Loucy (cell line): ENCODE measurements at regions not wholly inside any gene's neighbourhood (a gene's known extent, or its start where the extent isn't known, plus 50 kb on each side); places are given as distances from the start of the nearest gene placed in this dataset.

Source experiments
- H2AFZ ChIP-seq: fragments of 200-600 bp; sonication (generic); 2 replicates; pipeline ENCODE4 v1.6.0; 2016; ENCODE audit warnings: antibody characterized with exemption, mild to moderate bottlenecking, low read length, moderate library complexity
- H3F3A ChIP-seq: fragments of 200-600 bp; 2 replicates; pipeline ENCODE4 v1.6.0; 2016; ENCODE audit warnings: antibody characterized with exemption, low read depth, mild to moderate bottlenecking
- H3K27me3 ChIP-seq: fragments of 200-600 bp; sonication (generic); 2 replicates; pipeline ENCODE4 v1.6.1; 2014; ENCODE audit warnings: low read length, mild to moderate bottlenecking; ENCODE audit not compliant: insufficient read depth, poor library complexity, severe bottlenecking
- H3K36me3 ChIP-seq: fragments of 200-600 bp; sonication (generic); 2 replicates; pipeline ENCODE4 v1.6.1; 2016; ENCODE audit warnings: low read length; ENCODE audit not compliant: insufficient read depth
- H3K4me1 ChIP-seq: fragments of 200-600 bp; sonication (generic); 2 replicates; pipeline ENCODE4 v1.5.1; 2014; ENCODE audit warnings: low read length, mild to moderate bottlenecking; ENCODE audit not compliant: insufficient read depth, poor library complexity, severe bottlenecking
- H3K4me2 ChIP-seq: fragments of 200-600 bp; sonication (generic); 2 replicates; pipeline ENCODE4 v1.6.0; 2014; ENCODE audit warnings: antibody characterized with exemption, low read length, low read depth, mild to moderate bottlenecking; ENCODE audit not compliant: poor library complexity, severe bottlenecking
- H3K4me3 ChIP-seq: fragments of 200-600 bp; sonication (generic); 2 replicates; pipeline ENCODE4 v1.5.1; 2014; ENCODE audit warnings: low read length, mild to moderate bottlenecking, mixed read lengths; ENCODE audit not compliant: poor library complexity, severe bottlenecking
- H3K79me2 ChIP-seq: fragments of 200-600 bp; sonication (generic); 2 replicates; pipeline ENCODE4 v1.6.1; 2014; ENCODE audit warnings: low read length; ENCODE audit not compliant: insufficient read depth
- H3K9ac ChIP-seq: fragments of 200-600 bp; sonication (generic); 2 replicates; pipeline ENCODE4 v1.6.0; 2014; ENCODE audit warnings: mild to moderate bottlenecking, low read depth, low read length, moderate library complexity; ENCODE audit not compliant: poor library complexity, severe bottlenecking
- H3K9me2 ChIP-seq: fragments of 200-600 bp; sonication (generic); replicated peaks from 2 replicates; pipeline ENCODE4 v1.6.1; 2016; ENCODE audit warnings: low read depth, low read length, mixed read lengths
- H3K9me3 ChIP-seq: fragments of 200-600 bp; sonication (generic); 2 replicates; pipeline ENCODE4 v1.6.1; 2014; ENCODE audit warnings: mild to moderate bottlenecking, antibody characterized with exemption, low read length, low read depth; ENCODE audit not compliant: insufficient read depth
- H4K20me1 ChIP-seq: fragments of 200-600 bp; sonication (generic); 2 replicates; pipeline ENCODE4 v1.6.0; 2014; ENCODE audit warnings: antibody characterized with exemption, low read length, mild to moderate bottlenecking; ENCODE audit not compliant: insufficient read depth, poor library complexity, severe bottlenecking
- EZH2phosphoT487 ChIP-seq: fragments of 200-600 bp; IDR thresholded peaks from 2 replicates; pipeline ENCODE4 v1.6.1; 2018; ENCODE audit warnings: antibody characterized with exemption, mild to moderate bottlenecking, moderate library complexity, borderline replicate concordance
- TF ChIP-seq, protein P1 (sequence below): fragments of 200-600 bp; sonication (generic); conservative IDR thresholded peaks from 2 replicates; pipeline ENCODE4 v1.5.1; 2014; ENCODE audit warnings: mild to moderate bottlenecking, antibody characterized with exemption, low read length

DNA sequence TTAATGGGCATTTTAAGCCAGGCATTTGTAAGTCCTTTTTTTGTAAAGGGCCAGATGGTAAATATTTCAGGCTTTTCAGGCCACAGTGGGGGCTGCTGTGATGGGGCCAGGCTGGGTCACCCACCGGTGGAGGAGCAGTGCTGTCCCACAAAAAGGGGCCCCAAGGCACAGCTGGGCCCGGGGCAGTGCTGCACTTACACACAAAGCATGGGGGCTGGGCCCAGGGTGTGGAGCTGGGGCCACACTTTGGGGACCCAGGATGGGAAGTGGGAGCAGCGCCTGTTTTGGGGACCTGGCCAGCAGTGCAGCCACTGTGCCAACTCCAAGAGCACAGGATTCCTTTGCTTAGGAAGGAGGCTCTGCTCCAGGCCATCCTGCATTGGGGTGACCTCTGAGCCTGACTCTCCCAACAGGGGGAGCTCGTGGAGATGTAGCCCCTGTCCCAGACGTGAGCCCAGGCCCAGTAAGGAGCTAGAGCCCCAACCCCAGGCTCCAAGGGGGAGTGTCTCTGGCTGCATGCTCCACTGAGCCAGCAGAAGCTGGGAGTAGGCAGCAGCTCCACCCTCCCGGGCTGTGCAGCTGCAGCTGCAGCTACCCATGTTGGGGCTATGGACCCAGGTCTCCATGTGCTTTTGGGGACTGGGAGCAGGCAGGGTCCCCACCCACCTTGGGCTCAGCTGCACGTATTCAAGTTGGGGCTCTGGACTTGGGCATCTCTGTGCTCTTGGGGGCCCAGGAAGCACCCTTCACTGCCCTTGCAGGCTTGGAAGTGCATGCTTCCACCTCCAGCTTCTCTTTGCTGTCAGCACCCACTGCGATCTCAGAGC is 1036.5 kb upstream of the CNTNAP5 start:
- Histone ChIP-seq H3K9me2 (no peaks in the 10 kb centered on the region), H3K4me2 (no peak overlapping the region), H4K20me1 (no peaks in the 10 kb centered on the region), H3K36me3 (no peaks in the 10 kb centered on the region), H3F3A (no peaks in the 10 kb centered on the region), H3K27me3 (no peaks in the 10 kb centered on the region), H3K9me3 (no peaks in the 10 kb centered on the region), H3K9ac (no peak overlapping the region), H2AFZ (no peak overlapping the region), H3K4me1 (no peaks in the 10 kb centered on the region), H3K4me3 (no peak overlapping the region), H3K79me2 (no peaks in the 10 kb centered on the region)
- TF ChIP-seq EZH2phosphoT487, result no peak
- TF ChIP-seq, protein P1, sequence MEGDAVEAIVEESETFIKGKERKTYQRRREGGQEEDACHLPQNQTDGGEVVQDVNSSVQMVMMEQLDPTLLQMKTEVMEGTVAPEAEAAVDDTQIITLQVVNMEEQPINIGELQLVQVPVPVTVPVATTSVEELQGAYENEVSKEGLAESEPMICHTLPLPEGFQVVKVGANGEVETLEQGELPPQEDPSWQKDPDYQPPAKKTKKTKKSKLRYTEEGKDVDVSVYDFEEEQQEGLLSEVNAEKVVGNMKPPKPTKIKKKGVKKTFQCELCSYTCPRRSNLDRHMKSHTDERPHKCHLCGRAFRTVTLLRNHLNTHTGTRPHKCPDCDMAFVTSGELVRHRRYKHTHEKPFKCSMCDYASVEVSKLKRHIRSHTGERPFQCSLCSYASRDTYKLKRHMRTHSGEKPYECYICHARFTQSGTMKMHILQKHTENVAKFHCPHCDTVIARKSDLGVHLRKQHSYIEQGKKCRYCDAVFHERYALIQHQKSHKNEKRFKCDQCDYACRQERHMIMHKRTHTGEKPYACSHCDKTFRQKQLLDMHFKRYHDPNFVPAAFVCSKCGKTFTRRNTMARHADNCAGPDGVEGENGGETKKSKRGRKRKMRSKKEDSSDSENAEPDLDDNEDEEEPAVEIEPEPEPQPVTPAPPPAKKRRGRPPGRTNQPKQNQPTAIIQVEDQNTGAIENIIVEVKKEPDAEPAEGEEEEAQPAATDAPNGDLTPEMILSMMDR, result no peak

GRCh38 chr2:122993592-122993991 is 1031.5 kb upstream of the CNTNAP5 start:
- Histone ChIP-seq H3K4me2 (no peak overlapping the region), H3K9ac (no peak overlapping the region), H3F3A (no peaks in the 10 kb centered on the region), H3K27me3 (no peaks in the 10 kb centered on the region), H4K20me1 (no peaks in the 10 kb centered on the region), H3K79me2 (no peaks in the 10 kb centered on the region), H3K36me3 (no peaks in the 10 kb centered on the region), H3K9me2 (no peaks in the 10 kb centered on the region), H2AFZ (no peak overlapping the region), H3K9me3 (no peaks in the 10 kb centered on the region), H3K4me1 (no peaks in the 10 kb centered on the region), H3K4me3 (no peak overlapping the region)
- TF ChIP-seq, protein P1, result no peak
- TF ChIP-seq EZH2phosphoT487, result no peak

DNA sequence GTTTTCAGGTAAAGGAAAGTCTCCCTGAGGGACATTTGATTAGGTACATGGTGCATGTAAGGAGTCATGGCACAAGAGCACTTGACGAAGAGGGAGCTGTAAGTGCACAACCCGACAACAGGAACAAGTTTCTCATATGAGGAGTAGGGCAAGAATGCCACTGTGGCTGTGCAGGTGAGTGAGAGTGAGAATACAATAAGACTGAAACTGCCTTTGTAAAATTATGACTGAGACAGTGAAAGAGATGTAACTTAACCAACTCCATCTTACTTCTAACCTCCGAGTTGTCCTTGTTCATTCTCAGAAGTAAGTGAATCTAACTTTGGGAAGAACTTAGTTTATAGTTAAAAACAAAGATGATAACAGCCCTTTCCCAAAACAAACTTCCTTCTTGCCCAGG is 1025.8 kb upstream of the CNTNAP5 start:
- Histone ChIP-seq H3K9ac (no peak overlapping the region), H3K27me3 (no peaks in the 10 kb centered on the region), H3K9me3 (no peaks in the 10 kb centered on the region), H4K20me1 (no peaks in the 10 kb centered on the region), H3K4me2 (no peak overlapping the region), H3K36me3 (no peaks in the 10 kb centered on the region), H3F3A (no peaks in the 10 kb centered on the region), H3K4me3 (no peak overlapping the region), H3K9me2 (no peaks in the 10 kb centered on the region), H2AFZ (no peak overlapping the region), H3K4me1 (no peaks in the 10 kb centered on the region), H3K79me2 (no peaks in the 10 kb centered on the region)
- TF ChIP-seq, protein P1, result no peak
- no peak for TF ChIP-seq EZH2phosphoT487
